ENCODE measurements at regions not wholly inside any gene's neighbourhood (a gene's known extent, or its start where the extent isn't known, plus 50 kb on each side); places are given as distances from the start of the nearest gene placed in this dataset.
"Not testable (repeated sequence)": the region's sequence is repeated elsewhere in the genome, so short reads cannot be mapped to it uniquely, and the experiment has no call there.

DNA sequence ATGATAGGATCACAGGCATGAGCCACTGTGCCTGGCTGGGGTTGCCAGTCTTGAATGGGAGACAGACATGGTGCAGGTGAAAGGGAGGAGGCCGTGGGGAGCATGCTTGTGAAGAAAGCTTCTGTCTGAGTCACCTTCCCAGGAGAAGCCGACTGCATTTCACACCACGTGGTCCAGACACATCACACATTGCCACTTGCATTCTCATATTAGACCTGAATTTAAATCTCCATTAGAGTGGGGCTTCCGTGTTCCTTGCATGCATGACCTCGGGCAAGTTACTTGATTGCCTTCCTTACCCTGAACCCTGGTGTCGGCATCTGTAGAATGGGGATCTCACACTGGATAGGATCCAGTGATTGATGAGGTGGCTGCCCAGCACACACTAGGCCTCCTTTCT lies 2899.6 kb downstream of the RPIA start:
- H3K4me3 ChIP-seq; H3K9me3 ChIP-seq; DNase-seq; H3K27ac ChIP-seq; H3K4me1 ChIP-seq; ATAC-seq; H3K36me3 ChIP-seq; intact Hi-C loops (cut with DNase I): not testable (repeated sequence)
- H3K27me3 ChIP-seq, result peaks cover 0 to 51% (median 36%) of the 10 kb centered on the region in 7 donors
- WGBS, 2 donors, result 82% methylated on average over 6 of the region's 6 CpGs

DNA sequence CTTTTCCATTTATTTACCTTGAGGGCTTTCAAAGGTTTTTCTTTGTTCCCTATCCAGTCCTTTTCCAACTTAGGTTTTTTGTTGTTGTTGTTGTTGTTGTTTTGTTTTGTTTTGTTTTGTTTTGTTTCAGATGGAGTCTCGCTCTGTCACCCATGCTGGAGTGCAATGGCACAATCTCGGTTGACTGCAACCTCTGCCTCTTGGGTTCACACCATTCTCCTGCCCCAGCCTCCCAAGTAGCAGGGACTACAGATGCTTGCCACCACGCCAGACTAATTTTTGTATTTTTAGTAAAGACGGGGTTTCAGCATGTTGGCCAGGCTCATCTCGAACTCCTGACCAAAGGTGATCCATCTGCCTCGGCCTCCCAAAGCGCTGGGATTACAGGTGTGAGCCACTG lies 2906.0 kb downstream of the RPIA start:
- H3K27ac ChIP-seq; H3K9me3 ChIP-seq; H3K4me3 ChIP-seq; H3K27me3 ChIP-seq; H3K36me3 ChIP-seq; H3K4me1 ChIP-seq; intact Hi-C loops (cut with DNase I); ATAC-seq; DNase-seq: not testable (repeated sequence)
- WGBS, 2 donors, result 74 to 80% methylated on average over 7 of the region's 7 CpGs

- H3K27ac ChIP-seq; intact Hi-C loops (cut with DNase I); DNase-seq; H3K4me3 ChIP-seq; H3K36me3 ChIP-seq; H3K9me3 ChIP-seq; ATAC-seq; H3K4me1 ChIP-seq: not testable (repeated sequence)
- peaks cover 0 to 10% (median 5%) of the 10 kb centered on the region in 7 donors for H3K27me3 ChIP-seq
- 88 to 89% methylated on average over 4 of the region's 4 CpGs for WGBS, 2 donors
Measured at GRCh38 chr2:91598519-91598918, 2907.0 kb downstream of the RPIA start.

- H3K27ac ChIP-seq; H3K27me3 ChIP-seq; H3K4me3 ChIP-seq; H3K36me3 ChIP-seq; H3K4me1 ChIP-seq; intact Hi-C loops (cut with DNase I); DNase-seq; ATAC-seq; H3K9me3 ChIP-seq: not testable (repeated sequence)
- 74% methylated on average over 6 of the region's 6 CpGs for WGBS, 2 donors
Measured at GRCh38 chr2:91599000-91599399, 2907.5 kb downstream of the RPIA start.

- WGBS, 2 donors, result 67 to 74% methylated on average over 1 of the region's 1 CpG
- intact Hi-C loops (cut with DNase I), result not testable (repeated sequence)
Measured at GRCh38 chr2:91602860-91603259, 2911.4 kb downstream of the RPIA start.

GRCh38 chr2:91603996-91604395 lies 2912.5 kb downstream of the RPIA start:
- 70 to 86% methylated on average over 2 of the region's 3 CpGs for WGBS, 2 donors
- not testable (repeated sequence) for DNase-seq, H3K36me3 ChIP-seq

More at GRCh38 chr2:91602860-91603259, 2911.4 kb downstream of the RPIA start:
- H3K4me1 ChIP-seq, DNase-seq, H3K27ac ChIP-seq, H3K4me3 ChIP-seq, H3K27me3 ChIP-seq, H3K9me3 ChIP-seq, ATAC-seq, H3K36me3 ChIP-seq: not testable (repeated sequence)

GRCh38 chr2:91604629-91605028 lies 2913.2 kb downstream of the RPIA start:
- intact Hi-C loops (cut with DNase I); H3K4me1 ChIP-seq; DNase-seq; H3K36me3 ChIP-seq; H3K27ac ChIP-seq; ATAC-seq; H3K9me3 ChIP-seq; H3K27me3 ChIP-seq; H3K4me3 ChIP-seq: not testable (repeated sequence)
- 71 to 80% methylated on average over 3 of the region's 3 CpGs for WGBS, 2 donors

More at GRCh38 chr2:91603996-91604395, 2912.5 kb downstream of the RPIA start:
- H3K27ac ChIP-seq; ATAC-seq; H3K4me1 ChIP-seq; H3K27me3 ChIP-seq; H3K9me3 ChIP-seq; intact Hi-C loops (cut with DNase I); H3K4me3 ChIP-seq: not testable (repeated sequence)

- DNase-seq; H3K27ac ChIP-seq; ATAC-seq; intact Hi-C loops (cut with DNase I); H3K4me3 ChIP-seq; H3K27me3 ChIP-seq; H3K9me3 ChIP-seq; H3K36me3 ChIP-seq; H3K4me1 ChIP-seq: not testable (repeated sequence)
- WGBS, 2 donors, result 90 to 91% methylated on average over 6 of the region's 7 CpGs
Measured at GRCh38 chr2:91623739-91624138, 2932.3 kb downstream of the RPIA start.

GRCh38 chr2:91628471-91628870 lies 2937.0 kb downstream of the RPIA start:
- intact Hi-C loops (cut with DNase I); ATAC-seq; H3K27me3 ChIP-seq; H3K27ac ChIP-seq; H3K4me3 ChIP-seq; H3K36me3 ChIP-seq; H3K9me3 ChIP-seq; DNase-seq; H3K4me1 ChIP-seq: not testable (repeated sequence)
- WGBS, 2 donors, result 71 to 73% methylated on average over 3 to 4 of the region's 11 CpGs

GRCh38 chr2:91657193-91657592 lies 2965.7 kb downstream of the RPIA start:
- H3K9me3 ChIP-seq; H3K4me3 ChIP-seq; ATAC-seq; intact Hi-C loops (cut with DNase I); H3K27ac ChIP-seq; H3K4me1 ChIP-seq; H3K27me3 ChIP-seq; H3K36me3 ChIP-seq: not testable (repeated sequence)
- 49 to 64% methylated on average over 4 of the region's 17 CpGs for WGBS, 2 donors
- DNase-seq, result peak; percentile 34 to 41

DNA sequence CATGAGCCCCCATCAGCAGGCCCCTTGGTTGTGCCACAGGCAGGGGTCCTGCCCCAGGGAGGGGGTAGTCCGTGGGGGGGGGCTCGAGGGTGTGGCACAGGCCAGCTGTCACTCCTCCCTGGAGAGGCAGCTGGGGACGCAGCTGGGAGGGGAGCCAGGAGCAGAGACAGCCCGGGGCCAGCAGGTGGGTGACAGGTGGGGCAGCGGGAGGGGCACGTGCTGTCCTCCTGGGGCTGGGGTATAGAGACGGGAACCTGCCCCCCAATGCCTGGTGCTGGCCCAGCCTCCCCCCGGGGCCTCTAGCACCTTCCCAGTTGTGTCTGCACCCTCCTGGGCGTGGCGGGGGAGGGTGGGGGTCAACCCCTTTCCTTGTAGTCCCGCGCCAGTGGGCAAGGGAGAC lies 2966.9 kb downstream of the RPIA start:
- H3K36me3 ChIP-seq; H3K9me3 ChIP-seq; ATAC-seq; H3K4me1 ChIP-seq; H3K27me3 ChIP-seq; DNase-seq; intact Hi-C loops (cut with DNase I): not testable (repeated sequence)
- H3K4me3 ChIP-seq, result peak overlapping the region in 2 of 10 donors; percentile 17 to 29
- H3K27ac ChIP-seq, result peak overlapping the region in 2 of 10 donors; percentile 39 to 58
- WGBS, 2 donors, result 59 to 70% methylated on average over 6 to 12 of the region's 12 CpGs

DNA sequence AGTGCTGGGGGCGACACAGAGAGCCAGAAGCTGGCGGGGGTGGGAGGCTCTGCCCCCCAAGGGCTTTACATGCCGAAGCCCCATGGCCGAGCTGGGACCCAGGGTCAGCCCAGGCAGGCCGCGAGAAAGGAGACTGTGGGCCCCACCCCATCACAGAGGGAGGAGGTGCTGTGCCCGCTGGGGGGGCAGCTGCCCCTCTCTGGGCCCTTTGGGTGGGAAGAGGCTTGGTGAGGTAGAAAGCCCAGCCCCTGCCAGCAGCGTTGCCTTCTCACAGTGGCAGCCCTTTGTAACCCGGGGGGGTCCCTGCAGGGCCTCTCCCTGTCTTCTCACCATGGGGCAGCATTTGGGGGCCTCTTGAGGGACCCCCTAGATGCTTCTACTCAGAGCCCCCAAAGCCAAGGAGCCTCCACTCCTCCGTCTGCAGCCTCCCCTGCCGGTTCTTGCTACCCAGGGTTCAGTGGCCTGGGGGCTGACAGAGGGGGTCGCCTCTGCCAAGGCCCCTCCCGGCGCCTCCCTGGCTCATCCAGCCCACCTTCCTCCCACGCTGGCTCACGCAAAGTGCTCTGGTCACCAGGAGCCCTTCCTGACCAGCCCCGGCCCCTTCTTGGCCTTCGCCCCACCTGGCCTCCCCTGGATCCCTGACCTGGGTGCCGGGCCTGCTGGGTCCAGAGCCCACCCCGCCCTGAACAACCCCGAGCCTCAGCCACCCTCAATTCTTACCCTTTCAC lies 2967.9 kb downstream of the RPIA start:
- not testable (repeated sequence) for DNase-seq

More for the DNA sequence above, 2967.9 kb downstream of the RPIA start:
- Histone ChIP-seq H3K27ac (peak overlapping the region in 1 of 10 donors; percentile 31), H3K4me3 (peak overlapping the region in 9 of 10 donors; percentile 21 to 53 (median 44))
- H3K4me1 ChIP-seq; intact Hi-C loops (cut with DNase I); ATAC-seq; H3K27me3 ChIP-seq; H3K36me3 ChIP-seq; H3K9me3 ChIP-seq: not testable (repeated sequence)
- WGBS, 2 donors, result 40 to 50% methylated on average over 12 to 13 of the region's 21 CpGs

All from heart right ventricle (tissue), 16 donors.